CD4-positive, alpha-beta T cell treated with Interleukin-12 subunit alpha and Interleukin-12 subunit beta, for 1 hour (primary cell): ENCODE measurements at regions not wholly inside any gene's neighbourhood (a gene's known extent, or its start where the extent isn't known, plus 50 kb on each side); places are given as distances from the start of the nearest gene placed in this dataset.

ENCODE experiments used
- DNase-seq: peaks from one replicate; pipeline ENCODE4 v3.0.0-alpha.2; 2020

DNA sequence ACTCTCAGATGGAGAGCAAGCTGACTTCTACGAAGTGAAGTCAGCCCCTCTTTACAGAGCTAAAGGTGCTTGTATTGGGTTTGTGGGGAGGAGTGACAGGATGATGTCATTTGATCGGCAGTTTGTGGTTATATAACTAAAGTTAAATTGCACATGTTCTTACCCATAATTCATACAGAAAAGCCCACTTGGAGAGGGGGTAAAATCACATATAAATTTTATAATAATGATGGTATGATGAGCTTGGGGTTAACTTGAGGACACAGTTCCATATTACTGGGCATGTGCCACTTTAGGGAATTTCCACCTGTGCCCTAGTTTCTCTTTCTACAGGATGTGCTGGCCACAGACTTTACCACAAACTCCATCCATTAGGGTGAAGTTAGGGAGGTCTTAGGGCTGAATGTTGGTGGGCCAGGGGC is 1178.6 kb upstream of the CDH9 start:
- DNase-seq: peak; percentile 11

DNA sequence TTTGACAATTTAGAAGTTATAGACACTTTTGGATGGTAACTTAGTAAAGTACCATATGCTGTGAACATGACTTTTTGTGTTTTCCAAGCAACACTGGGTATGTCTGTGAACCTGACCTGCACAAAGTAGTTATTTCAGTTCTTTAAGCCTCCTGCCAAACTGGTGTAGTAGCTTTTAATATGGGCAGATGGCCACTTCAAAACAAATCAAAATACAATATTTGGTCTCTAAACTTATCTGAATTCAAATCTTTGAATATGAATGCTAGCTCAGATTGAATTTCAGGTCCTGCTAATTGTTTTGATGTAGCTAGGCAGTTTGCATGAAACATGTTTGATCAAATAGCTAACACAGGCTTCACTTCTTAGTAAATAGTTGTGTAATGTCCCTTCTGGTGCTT is 1176.7 kb upstream of the CDH9 start:
- DNase-seq: no peak

DNA sequence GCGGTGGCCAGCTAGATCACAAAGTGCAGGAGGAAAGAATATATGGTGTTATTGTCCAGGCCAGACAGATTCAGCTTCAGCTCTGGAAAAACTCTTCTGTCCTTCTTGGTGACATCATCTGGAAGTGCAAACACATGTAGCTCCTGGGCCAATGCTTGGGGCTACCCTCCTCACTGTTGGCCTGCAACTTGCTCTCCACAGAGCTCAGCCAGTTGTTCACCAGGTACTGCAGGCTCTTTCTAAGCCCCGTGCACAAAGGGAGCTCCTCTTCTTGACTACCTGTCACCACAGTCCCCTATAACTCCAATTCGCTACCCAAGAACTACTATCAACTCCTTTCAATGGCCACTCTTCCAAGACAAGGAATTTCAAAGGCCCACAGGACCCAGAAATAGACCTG is 1175.9 kb upstream of the CDH9 start:
- DNase-seq: no peak

DNA sequence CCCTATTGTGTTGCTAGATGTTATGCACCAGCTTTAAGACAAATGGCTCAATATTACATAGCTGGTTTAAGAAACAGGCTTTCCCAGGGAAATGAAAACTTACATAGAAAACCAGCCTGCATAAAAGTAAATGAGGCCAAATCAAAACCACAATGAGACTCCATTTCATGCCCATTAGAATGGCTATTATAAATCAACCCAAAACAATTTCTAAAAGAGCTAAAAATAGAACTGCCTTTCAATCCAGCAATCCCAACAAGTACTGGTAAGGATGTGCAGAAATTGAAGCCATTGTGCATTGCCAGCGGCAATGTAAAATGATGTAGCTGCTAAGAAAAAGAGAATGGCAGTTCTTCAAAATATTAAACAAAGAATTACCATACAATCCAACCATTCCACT is 1170.0 kb upstream of the CDH9 start:
- DNase-seq: no peak

DNA sequence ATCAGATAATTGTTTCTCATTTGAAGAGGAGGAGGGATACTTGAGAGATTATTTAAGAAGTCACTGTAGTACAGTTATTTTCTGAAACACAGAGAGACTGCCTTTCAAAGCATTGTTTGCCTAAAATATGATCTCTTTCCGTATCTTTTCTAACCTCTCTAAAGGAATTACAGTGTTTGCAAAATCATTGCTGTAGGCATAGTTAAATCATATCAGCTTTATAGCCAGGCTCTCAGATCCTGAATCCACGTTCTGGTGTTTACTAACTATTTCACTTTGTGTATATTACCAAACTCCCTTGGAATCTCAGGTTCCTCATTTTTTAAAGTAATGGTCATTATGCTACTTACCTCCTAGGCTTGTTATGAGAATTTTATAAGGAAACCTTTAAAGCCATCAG is 1151.6 kb upstream of the CDH9 start:
- no peak for DNase-seq

DNA sequence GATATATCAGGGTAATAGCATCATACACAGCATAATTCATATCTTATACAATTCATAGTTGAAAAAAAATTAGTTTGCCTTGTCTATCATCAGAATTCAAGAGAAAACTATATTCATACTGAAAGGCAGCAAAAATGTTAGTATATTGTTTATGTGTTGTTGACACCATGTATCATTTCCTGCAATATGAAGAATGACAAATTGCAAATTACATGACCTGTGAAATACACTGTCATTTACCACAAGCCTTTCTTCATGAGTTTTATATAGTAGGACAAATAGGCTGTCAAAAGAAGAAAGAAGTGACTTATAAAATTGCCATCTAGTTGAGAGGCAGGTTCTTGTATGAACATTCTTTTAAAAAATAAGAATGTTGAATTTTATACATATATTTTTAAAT is 1136.3 kb upstream of the CDH9 start:
- no peak for DNase-seq

DNA sequence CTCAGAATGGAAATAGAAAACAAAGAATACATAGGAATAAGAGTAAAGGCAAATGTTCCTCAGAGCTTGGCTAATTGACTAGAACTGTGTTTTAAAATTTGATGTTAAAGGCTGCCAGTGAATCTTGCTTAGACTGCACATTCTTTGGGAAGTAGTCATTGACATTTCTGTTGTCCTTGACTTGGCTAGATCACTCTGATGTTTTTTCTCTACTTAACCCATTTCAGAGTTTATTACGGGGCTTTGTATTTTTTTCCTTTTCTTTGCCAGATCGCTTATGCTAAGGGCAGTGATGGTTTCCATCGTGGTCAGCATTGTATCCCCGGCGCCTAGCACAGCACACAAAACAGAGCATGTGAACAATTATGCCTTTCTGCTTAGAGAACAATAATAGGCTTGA is 1126.7 kb upstream of the CDH9 start:
- DNase-seq: no peak

DNA sequence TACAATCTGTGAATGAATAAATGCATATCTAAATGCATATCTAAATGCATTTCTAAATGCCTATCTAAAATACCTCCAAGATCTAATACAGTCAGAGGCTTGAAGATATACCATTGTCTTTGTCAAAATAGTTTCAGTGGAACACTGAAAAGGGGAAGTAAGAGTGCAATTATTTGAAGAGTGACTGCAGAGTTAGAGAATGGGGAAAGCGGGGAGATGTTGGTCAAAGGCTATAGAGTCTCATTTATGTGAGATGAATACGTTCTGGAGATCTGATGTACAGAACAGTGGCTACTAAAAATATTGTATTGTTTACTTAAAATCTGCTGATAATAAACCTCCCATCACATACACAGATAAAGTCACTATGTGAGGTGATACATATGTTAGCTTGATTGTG is 1126.2 kb upstream of the CDH9 start:
- DNase-seq: no peak

DNA sequence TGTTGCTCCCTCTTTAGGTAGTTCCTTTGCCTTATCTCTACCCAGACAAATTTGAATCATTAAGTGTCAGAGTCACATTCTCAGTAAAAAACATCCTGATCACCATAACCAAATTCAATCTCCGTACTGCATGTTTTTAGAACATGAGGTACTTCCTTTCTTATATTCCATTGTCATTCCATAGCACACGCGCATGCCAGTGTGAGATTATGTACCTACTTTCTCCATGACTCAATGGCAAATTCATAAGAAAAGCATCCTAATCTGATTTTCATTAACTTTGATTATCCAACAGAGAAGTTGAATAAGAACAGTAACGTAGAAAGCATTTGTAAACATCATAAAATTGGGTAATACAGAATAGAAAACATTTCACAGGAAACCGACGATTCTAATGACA is 1118.6 kb upstream of the CDH9 start:
- no peak for DNase-seq

DNA sequence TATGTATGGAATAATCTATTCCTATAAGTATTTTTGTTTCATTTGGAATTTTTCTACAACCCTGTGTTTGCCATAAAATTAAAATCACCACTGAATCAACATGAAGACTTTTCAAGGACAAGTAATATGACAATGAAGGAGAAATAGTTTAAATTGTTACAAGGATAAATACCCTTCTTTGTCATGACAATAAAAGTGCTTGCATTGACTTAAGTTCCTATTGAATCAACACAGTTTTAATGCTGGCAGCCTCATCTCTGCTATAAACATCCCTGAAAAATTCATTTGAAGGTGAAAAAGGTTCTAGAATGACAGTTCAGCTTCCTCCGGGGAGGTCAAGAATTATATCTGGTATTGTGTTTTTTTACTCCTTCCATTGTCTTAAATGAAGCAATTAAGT is 1105.1 kb upstream of the CDH9 start:
- DNase-seq: no peak

DNA sequence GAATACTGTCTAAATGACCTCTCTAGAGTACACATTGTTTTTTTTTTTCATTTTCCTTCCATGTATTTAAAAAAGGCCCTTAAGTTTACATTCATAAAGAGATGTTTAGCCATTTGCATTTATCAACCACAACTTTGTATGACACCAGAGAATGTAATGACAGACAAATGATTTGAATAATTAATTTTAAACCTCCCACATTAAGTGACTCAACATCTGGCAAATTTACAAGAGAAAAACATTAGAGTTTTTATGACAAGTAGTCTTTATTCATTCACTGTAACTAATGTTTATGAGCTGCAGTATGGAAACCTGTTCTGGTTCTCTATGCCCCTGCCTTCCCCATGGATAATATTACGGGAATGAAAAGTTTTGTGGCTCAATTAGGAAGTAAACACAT is 1093.8 kb upstream of the CDH9 start:
- no peak for DNase-seq

DNA sequence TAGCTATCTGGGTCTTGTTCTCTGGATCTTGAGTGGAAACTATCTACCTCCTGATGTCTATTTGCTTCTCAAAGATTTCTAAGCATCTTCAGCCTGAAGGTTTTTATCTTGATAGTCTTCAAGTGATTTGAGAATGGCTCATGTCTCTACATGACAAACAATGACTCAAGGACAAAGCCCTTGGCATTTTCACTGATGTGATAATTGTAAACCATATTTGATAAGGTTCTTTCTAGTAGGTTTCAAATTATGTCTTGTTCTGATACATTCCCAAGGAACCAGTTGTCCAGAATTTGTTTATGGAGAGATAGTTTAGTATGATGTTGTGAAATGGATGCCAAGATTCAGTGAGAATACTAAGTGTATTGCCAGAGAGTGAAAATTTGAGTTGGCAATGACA is 1079.3 kb upstream of the CDH9 start:
- DNase-seq: no peak

DNA sequence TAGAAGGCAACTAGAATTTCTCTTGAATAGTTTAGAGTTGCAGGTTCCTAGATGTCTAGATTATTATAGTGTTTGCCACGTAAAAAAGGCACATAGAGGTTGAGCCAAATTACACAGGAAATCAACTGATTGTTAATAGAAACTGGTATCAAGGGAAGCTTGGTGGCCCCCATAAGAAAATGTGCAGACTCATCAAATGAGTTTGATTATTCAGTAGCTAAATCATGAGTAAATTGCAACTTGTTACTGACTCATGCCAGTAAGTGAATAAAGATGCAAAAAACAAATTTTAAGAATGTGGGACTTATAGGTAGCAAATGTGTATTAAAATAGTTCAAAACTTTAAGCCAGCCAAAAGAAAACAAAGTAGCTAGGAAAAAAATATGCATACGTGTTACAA is 1078.9 kb upstream of the CDH9 start:
- DNase-seq: no peak

DNA sequence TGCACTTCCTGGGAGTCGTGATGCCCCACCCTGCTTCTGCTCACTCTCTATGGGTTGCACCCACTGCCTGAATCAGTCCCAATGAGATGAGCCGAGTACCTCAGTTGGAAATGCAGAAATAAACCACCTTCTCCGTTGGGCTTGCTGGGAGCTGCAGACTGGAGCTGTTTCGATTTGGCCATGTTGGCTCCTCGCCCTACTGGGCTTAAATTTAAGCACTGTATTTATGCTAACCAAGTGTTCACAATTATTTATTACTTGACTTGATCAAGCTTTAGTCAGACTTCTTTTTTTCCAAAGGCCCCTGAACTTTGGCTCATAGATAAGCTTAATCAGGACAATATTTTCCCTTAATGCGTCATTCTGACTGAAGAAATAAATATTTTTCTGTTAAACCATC is 1072.4 kb upstream of the CDH9 start:
- DNase-seq: no peak

DNA sequence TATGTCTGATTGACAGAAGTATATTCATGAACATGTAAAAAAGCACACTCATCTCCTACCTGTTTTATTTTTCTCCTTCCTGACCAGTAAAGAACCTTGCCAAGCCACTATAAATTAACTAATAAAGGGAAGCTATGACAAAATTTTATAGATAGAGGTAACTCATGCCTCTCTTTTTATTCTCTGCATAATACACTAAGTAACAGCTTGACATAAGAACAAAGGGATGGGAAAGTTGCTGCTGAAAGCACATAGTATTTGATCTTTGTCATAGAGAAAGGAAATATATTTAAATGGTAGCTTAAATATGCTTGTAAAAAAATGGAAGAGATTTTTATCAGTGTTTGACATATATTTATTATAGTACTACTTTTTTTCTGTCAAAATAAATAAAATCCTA is 1065.7 kb upstream of the CDH9 start:
- no peak for DNase-seq

DNA sequence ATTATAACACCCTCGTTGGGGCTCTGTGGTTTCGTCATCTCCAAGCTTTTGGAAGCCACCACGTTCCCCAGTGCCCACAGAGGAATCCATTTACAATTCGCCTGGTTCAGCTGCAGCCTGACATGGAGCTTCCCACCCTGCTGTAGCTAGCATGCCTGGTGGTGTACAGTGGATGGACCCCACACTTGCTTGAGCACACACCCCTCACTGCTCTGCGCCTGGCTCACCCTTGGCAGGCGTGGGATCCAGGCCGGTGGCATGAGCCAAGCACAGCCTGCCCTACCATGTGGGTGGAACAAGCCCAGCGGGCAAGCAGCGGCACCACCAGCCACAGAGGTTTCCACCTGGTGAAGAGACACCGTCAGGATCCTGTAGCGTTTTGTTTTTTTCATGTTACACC is 1045.7 kb upstream of the CDH9 start:
- no peak for DNase-seq

DNA sequence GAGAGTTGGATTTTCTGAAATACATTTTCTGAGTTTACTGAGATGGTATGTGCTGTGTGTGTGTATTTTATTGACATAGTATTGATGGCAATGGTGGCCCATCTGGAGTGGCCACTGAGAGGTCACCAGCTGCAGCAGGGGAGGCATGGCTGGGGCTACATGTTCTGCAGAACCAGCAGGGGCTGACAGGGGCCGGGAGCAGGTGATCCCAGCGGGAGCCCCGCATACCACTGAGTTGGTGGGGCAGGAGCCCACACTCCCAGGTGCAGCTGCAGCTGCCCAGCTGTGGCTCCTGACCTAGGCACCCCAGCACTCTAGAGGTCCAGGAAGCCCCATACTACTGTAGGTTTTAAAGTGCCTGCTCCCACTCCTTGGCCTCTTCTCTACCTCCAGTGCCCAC is 1044.2 kb upstream of the CDH9 start:
- no peak for DNase-seq

DNA sequence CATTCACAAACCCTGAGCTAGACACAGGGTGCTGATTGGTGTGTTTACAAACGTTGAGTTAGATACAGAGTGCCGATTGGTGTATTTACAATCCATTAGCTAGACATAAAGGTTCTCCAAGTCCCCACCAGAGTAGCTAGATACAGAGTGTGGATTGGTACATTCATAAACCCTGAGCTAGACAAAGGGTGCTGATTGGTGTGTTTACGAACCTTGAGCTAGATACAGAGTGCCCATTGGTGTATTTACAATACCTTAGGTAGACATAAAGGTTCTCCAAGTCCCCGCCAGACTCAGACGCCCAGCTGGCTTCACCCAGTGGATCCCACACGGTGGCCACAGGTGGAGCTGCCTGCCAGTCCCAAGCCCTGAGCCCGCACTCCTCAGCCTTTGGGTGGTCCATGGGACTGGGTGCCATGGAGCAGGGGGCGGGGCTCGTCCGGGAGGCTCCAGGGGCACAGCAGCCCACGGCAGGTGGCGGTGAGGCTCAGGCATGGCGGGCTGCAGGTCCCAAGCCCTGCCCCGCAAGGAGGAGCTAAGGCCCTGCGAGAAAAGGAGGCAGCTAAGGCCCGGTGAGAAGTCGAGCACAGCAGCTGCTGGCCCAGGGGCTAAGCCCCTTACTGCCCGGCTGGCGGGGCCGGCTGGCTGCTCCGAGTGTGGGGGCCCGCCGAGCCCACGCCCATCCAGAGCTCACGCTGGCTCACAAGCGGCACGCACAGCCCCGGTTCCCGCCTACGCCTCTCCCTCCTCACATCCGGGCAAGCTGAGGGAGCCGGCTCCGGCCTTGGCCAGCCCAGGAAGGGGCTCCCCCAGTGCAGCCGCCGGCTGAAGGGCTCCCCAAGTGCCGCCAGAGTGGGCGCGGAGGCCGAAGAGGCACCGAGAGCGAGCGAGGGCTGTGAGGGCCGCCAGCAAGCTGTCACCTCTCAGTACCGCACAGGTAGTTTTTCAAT is 1039.2 kb upstream of the CDH9 start:
- DNase-seq: no peak

DNA sequence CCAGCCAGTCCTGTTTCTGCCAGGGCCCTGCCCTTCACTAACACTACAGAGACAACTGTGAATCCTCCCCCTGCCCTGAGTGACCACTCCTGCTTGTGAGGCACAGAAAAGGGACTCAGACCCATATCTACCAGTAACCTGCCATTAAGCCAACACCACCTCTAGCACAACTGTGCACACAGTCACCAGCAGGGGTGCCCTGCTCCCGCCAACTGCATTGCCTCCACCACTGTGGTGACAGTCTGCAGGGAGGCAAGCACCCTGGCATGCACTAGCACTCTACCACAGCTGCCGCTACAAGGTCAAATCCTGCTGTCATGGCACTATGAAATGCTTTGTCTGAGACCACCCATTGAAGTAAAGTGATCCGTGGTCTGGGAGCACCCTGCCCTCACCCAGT is 1028.5 kb upstream of the CDH9 start:
- DNase-seq: no peak

DNA sequence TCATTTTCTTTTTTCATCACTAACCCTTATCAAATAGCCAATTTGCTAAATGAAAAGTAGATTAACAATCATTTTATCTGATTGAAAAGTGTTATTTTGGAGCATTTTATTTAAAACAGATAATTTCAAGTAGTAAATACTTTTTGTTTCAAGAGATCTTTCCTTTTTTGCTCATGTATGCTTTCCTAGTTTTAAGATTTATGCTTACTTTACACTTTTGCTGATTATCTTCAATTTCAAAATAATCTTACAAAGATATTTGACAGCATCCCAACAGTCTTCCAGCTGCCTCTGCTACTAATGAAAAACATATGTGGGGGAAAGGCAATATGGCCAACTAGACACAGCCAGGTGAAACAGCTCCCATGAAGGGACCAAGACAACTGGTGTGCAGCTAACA is 1027.3 kb upstream of the CDH9 start:
- DNase-seq: no peak

DNA sequence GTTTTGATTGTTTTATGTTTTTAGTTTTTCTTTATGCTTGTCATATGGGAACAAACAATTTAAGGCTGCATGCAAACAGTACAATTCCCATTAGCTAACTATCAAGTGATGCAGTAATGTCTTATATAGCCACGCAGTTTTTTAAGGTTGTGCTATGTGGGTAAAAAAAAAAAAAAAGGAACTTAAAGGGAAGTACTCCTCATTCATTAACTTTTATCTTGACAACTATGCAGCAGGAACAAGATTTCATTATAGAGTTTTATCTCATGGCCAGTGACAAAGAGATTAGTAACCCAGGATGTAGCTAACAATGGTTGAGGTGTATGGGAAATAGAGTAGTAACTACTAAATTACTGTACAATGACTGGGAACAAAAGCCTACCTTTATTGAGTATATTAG is 1008.2 kb upstream of the CDH9 start:
- DNase-seq: no peak

DNA sequence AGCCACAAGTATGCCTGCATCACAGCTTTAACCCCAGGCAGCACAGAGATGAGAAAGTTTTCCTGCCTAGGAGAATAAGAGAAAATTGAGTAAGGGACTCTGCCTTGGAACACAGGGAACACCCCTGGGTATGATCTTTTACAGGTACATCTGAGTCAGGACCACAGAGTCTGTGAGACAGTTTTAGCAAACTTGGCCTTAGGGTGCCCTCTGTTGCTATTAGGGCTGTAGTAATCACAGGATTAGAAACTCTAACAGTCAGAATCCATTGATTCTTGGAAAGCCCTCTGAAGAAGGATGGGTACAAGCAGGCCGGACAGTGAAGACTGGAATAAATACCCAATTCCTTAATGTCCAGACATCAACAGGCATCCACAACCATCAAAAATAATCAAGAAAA is 989.5 kb upstream of the CDH9 start:
- DNase-seq: no peak

DNA sequence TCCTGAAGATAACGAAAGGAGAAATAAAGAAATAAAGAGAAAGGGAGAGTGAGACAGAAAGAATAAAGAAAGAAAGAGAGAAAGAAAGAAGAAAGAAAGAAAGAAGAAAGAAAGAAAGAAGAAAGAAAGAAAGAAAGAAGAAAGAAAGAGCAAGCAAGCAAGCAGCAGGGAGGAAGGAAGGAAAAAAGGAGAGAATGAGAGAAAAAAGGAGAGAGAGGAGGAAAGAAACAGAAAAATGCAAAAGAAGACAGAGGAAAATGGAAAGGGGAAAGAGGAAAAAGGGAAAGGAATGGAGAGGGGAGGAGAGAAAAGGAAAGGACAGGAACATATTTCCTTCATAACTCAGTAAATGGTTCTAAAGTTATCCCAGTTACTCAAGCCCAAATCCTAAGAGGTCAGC is 978.8 kb upstream of the CDH9 start:
- DNase-seq: no peak

DNA sequence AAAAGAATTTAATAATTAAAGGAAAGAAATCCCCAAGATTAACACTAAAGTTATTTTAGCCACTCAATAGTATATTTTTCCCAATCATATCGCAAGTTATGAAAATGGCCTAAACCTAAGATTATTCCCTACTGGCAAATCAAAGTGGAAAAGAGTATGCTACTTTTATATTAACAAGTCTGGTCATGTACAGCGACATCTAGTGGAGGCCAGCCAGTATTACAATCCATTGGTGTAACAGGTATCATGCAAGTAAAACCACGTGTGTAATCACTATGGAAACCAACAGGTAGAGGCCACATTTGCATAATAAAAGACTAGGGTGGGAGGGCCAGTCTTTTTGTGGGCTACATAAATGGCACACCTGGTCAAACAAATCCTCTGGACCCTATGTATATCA is 976.4 kb upstream of the CDH9 start:
- no peak for DNase-seq

DNA sequence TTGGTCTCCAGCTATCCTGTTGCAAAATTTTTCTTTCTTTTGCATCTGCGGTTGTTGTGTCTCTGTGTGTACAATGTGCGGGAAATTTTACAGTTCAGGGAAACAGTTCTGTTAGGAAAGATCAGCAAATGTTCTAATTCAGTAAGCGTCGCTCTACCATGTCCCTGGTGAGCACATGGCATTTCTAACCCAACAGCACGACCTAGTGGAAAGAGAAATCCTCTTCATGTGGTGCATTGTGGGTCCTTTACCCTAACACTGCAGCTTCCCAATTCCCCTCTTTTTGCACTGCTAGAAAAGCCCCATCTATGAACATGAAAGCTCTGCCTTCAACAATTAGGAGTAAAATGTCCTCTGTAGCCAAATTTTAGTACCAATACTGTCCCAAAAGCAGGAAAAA is 974.2 kb upstream of the CDH9 start:
- DNase-seq: no peak
